IMR-90 (cell line): ENCODE measurements at regions not wholly inside any gene's neighbourhood (a gene's known extent, or its start where the extent isn't known, plus 50 kb on each side); places are given as distances from the start of the nearest gene placed in this dataset.

Experiments
- ATAC-seq: fragments of 200-7000 bp; cut with Tn5 transposase; 2 replicates; pipeline ENCODE4 v1.9.1; 2020; ENCODE audit warnings: low read depth, mild to moderate bottlenecking, moderate library complexity
- BruUV-seq: library from RNA; stranded (reverse); fragments of 400-500 nt; replicated peaks from 2 replicates; lab custom pipeline; 2021; lab: Mats Ljungman, UMichigan
- CTCF ChIA-PET: fragments of 300-600 bp; formaldehyde crosslinking; extraction: SDS; loops from one replicate; lab custom pipeline; 2021; ENCODE audit warnings: antibody characterized with exemption; lab: Yijun Ruan, JAX
- POLR2A ChIA-PET: fragments of 300-600 bp; sonication (Branson Sonifier 250); formaldehyde crosslinking; loops from one replicate; lab custom pipeline; 2022; ENCODE audit warnings: antibody characterized with exemption; ENCODE audit not compliant: unreplicated experiment; lab: Charles Lee
- DNase-seq: peaks from one replicate; pipeline ENCODE4 v3.0.0; 2013
- H2AFZ ChIP-seq: replicated peaks from 2 replicates; pipeline ENCODE3; 2013; ENCODE audit warnings: low read length, mild to moderate bottlenecking; ENCODE audit not compliant: poor library complexity
- H2AK5ac ChIP-seq: 2 replicates; pipeline ENCODE4 v1.6.1; 2013; ENCODE audit warnings: low read depth, low read length, inconsistent platforms
- H2AK9ac ChIP-seq: replicated peaks from 2 replicates; pipeline ENCODE3; 2013; ENCODE audit warnings: mild to moderate bottlenecking, low read depth, low read length, moderate library complexity; ENCODE audit not compliant: poor library complexity
- H2BK120ac ChIP-seq: 2 replicates; pipeline ENCODE4 v1.6.1; 2013; ENCODE audit warnings: low read depth, low read length, inconsistent platforms
- H2BK15ac ChIP-seq: 3 replicates; pipeline ENCODE4 v1.6.1; 2013; ENCODE audit warnings: low read depth, low read length, inconsistent platforms
- H2BK20ac ChIP-seq: 2 replicates; pipeline ENCODE4 v1.6.1; 2013; ENCODE audit warnings: low read depth, mild to moderate bottlenecking, inconsistent platforms, low read length, moderate library complexity
- H2BK5ac ChIP-seq: 2 replicates; pipeline ENCODE4 v1.6.1; 2013; ENCODE audit warnings: mild to moderate bottlenecking, low read depth, low read length, inconsistent platforms; ENCODE audit not compliant: poor library complexity, severe bottlenecking
- H3K14ac ChIP-seq: replicated peaks from 2 replicates; pipeline ENCODE4 v1.6.1; 2013; ENCODE audit warnings: low read depth, low read length, inconsistent platforms
- H3K18ac ChIP-seq: 2 replicates; pipeline ENCODE4 v1.6.1; 2013; ENCODE audit warnings: low read depth, low read length, control low read depth
- H3K23ac ChIP-seq: 2 replicates; pipeline ENCODE4 v1.6.1; 2013; ENCODE audit warnings: low read depth, low read length, inconsistent platforms
- H3K27ac ChIP-seq: 2 replicates; pipeline ENCODE4 v1.5.1; 2013; ENCODE audit warnings: mild to moderate bottlenecking, control low read depth, low read length; ENCODE audit not compliant: insufficient read depth
- H3K27me3 ChIP-seq: 2 replicates; pipeline ENCODE4 v1.6.1; 2013; ENCODE audit warnings: low read length; ENCODE audit not compliant: control insufficient read depth, insufficient read depth
- H3K36me3 ChIP-seq: 2 replicates; pipeline ENCODE4 v1.6.1; 2013; ENCODE audit warnings: low read length, mixed read lengths; ENCODE audit not compliant: control insufficient read depth, insufficient read depth
- H3K4ac ChIP-seq: 2 replicates; pipeline ENCODE4 v1.6.1; 2013; ENCODE audit warnings: low read depth, low read length, inconsistent platforms
- H3K4me1 ChIP-seq: 2 replicates; pipeline ENCODE4 v1.6.1; 2013; ENCODE audit warnings: low read length, mixed read lengths; ENCODE audit not compliant: control insufficient read depth, insufficient read depth
- H3K4me2 ChIP-seq: 2 replicates; pipeline ENCODE4 v1.6.1; 2013; ENCODE audit warnings: low read depth, mild to moderate bottlenecking, control low read depth, low read length, moderate library complexity
- H3K4me3 ChIP-seq: 2 replicates; pipeline ENCODE4 v1.5.1; 2013; ENCODE audit warnings: low read depth, mild to moderate bottlenecking, control low read depth, low read length, moderate library complexity; ENCODE audit not compliant: insufficient read depth
- H3K56ac ChIP-seq: 2 replicates; pipeline ENCODE4 v1.6.1; 2013; ENCODE audit warnings: low read length, inconsistent platforms; ENCODE audit not compliant: insufficient read depth; ENCODE audit errors: extremely low read depth
- H3K79me1 ChIP-seq, 2 experiments: 2 replicates each; pipeline ENCODE4 v1.6.1; 2013; ENCODE audit warnings: low read length in 2 of 2, inconsistent platforms in 1 of 2, low read depth in 1 of 2
- H3K9ac ChIP-seq: 2 replicates; pipeline ENCODE4 v1.6.1; 2013; ENCODE audit warnings: low read depth, low read length, control low read depth
- H3K9me1 ChIP-seq: 2 replicates; pipeline ENCODE4 v1.6.1; 2013; ENCODE audit warnings: low read length, inconsistent platforms; ENCODE audit not compliant: insufficient read depth
- H3K9me3 ChIP-seq: 2 replicates; pipeline ENCODE4 v1.6.1; 2013; ENCODE audit warnings: low read length; ENCODE audit not compliant: control insufficient read depth, insufficient read depth
- H4K20me1 ChIP-seq: 2 replicates; pipeline ENCODE4 v1.6.1; 2013; ENCODE audit warnings: low read length, inconsistent platforms; ENCODE audit not compliant: insufficient read depth
- H4K5ac ChIP-seq: 2 replicates; pipeline ENCODE4 v1.6.1; 2013; ENCODE audit warnings: mild to moderate bottlenecking, low read depth, low read length, control low read depth
- H4K8ac ChIP-seq, 2 experiments: 2 replicates each; pipeline ENCODE4 v1.6.1; 2013; ENCODE audit warnings: low read depth in 2 of 2, low read length in 2 of 2, control low read depth in 1 of 2, inconsistent platforms in 1 of 2
- H4K91ac ChIP-seq: 2 replicates; pipeline ENCODE4 v1.6.1; 2013; ENCODE audit warnings: low read depth, low read length, inconsistent platforms; ENCODE audit not compliant: insufficient read depth
- BHLHE40 ChIP-seq: fragments of 150-350 bp; IDR thresholded peaks from 2 replicates; pipeline ENCODE4 v1.6.1; 2016; ENCODE audit warnings: mild to moderate bottlenecking, low read depth, low read length
- CEBPB ChIP-seq: IDR thresholded peaks from 2 replicates; pipeline ENCODE4 v1.6.1; 2012; ENCODE audit warnings: low read depth, low read length, improper control_type of control experiment
- CHD1 ChIP-seq: IDR thresholded peaks from 2 replicates; pipeline ENCODE4 v1.6.1; 2012; ENCODE audit warnings: low read depth, low read length, improper control_type of control experiment
- ELK1 ChIP-seq: fragments of 150-350 bp; IDR thresholded peaks from 2 replicates; pipeline ENCODE4 v1.6.1; 2016; ENCODE audit warnings: low read depth, mild to moderate bottlenecking, low read length, moderate library complexity, borderline replicate concordance
- FOS ChIP-seq: fragments of 150-350 bp; IDR thresholded peaks from 2 replicates; pipeline ENCODE4 v1.6.1; 2016; ENCODE audit warnings: low read depth, low read length
- MAFK ChIP-seq: IDR thresholded peaks from 2 replicates; pipeline ENCODE4 v1.6.1; 2012; ENCODE audit warnings: low read depth, low read length, improper control_type of control experiment
- MAZ ChIP-seq: IDR thresholded peaks from 2 replicates; pipeline ENCODE4 v1.6.1; 2012; ENCODE audit warnings: low read depth, mild to moderate bottlenecking, low read length, improper control_type of control experiment, moderate library complexity, borderline replicate concordance
- MXI1 ChIP-seq: IDR thresholded peaks from 2 replicates; pipeline ENCODE4 v1.6.1; 2012; ENCODE audit warnings: low read depth, mild to moderate bottlenecking, low read length, moderate library complexity, borderline replicate concordance
- NFE2L2 ChIP-seq: fragments of 150-350 bp; IDR thresholded peaks from 2 replicates; pipeline ENCODE4 v1.6.1; 2016; ENCODE audit warnings: low read depth, mild to moderate bottlenecking, low read length
- POLR2A ChIP-seq: IDR thresholded peaks from 2 replicates; pipeline ENCODE4 v1.6.1; 2012; ENCODE audit warnings: mild to moderate bottlenecking, low read depth, low read length
- RAD21 ChIP-seq: IDR thresholded peaks from 2 replicates; pipeline ENCODE4 v1.6.1; 2012; ENCODE audit warnings: low read length, improper control_type of control experiment
- RCOR1 ChIP-seq: IDR thresholded peaks from 2 replicates; pipeline ENCODE4 v1.6.1; 2012; ENCODE audit warnings: mild to moderate bottlenecking, low read length, improper control_type of control experiment; ENCODE audit not compliant: insufficient replicate concordance
- RFX5 ChIP-seq: IDR thresholded peaks from 2 replicates; pipeline ENCODE4 v1.8.0; 2012; ENCODE audit warnings: low read depth, mild to moderate bottlenecking, low read length, moderate library complexity
- SMC3 ChIP-seq: fragments of 150-350 bp; IDR thresholded peaks from 2 replicates; pipeline ENCODE4 v1.6.1; 2016; ENCODE audit warnings: low read depth, mild to moderate bottlenecking, antibody characterized with exemption, low read length, moderate library complexity
- WGBS, 2 experiments: methylation state at CpG; one replicate each; pipeline versions ENCODE4 v1.1.5 to v1.1.7; 2013; ENCODE audit warnings: missing lambda C conversion rate in 2 of 2; ENCODE audit not compliant: insufficient read length in 1 of 2; ENCODE audit errors: extremely low coverage in 2 of 2; 5-methylcytosine and 5-hydroxymethylcytosine counted together
- dilution Hi-C: fragments of 300-500 bp; cut with HindIII; formaldehyde crosslinking; loops from one replicate; pipeline ENCODE4 v1.14.3; 2018; ENCODE audit warnings: low sequenced_read_pairs; ENCODE audit not compliant: unreplicated experiment
- in situ Hi-C: fragments of 300-500 bp; cut with MboI; formaldehyde crosslinking; loops from 3 replicates; pipeline ENCODE4 v1.14.3; 2019; ENCODE audit warnings: low sequenced_read_pairs, inconsistent platforms, mixed read lengths
- intact Hi-C: fragments of 100-400 bp; cut with micrococcal nuclease; formaldehyde crosslinking; loops from 2 replicates; pipeline ENCODE4 v1.10.0; 2022
- TF ChIP-seq, protein P1 (sequence below): fragments of 150-350 bp; IDR thresholded peaks from 2 replicates; pipeline ENCODE4 v1.6.1; 2017; ENCODE audit warnings: mild to moderate bottlenecking, antibody characterized with exemption, low read length, low read depth
- TF ChIP-seq, protein P2 (sequence below): conservative IDR thresholded peaks from 2 replicates; pipeline ENCODE4 v1.5.1; 2012; ENCODE audit warnings: mild to moderate bottlenecking, low read depth, low read length, improper control_type of control experiment

- intact Hi-C loops = no loop called here
- no peak overlapping the region for H3K4ac ChIP-seq
- ChIA-PET POLR2A (no interaction called here), CTCF (no interaction called here)
- no peaks in the 10 kb centered on the region for H3K4me1 ChIP-seq
- in situ Hi-C loops = no loop called here
- H3K27me3 ChIP-seq = no peaks in the 10 kb centered on the region
- H3K9me3 ChIP-seq = peaks cover 18% of the 10 kb centered on the region
- no peak for DNase-seq
- H3K18ac ChIP-seq = no peak overlapping the region
- no peak overlapping the region for H4K5ac ChIP-seq
- H3K9me1 ChIP-seq = no peaks in the 10 kb centered on the region
- H3K9ac ChIP-seq = no peak overlapping the region
- H4K91ac ChIP-seq = no peak overlapping the region
- H4K20me1 ChIP-seq = no peaks in the 10 kb centered on the region
- no peak overlapping the region for H2AK9ac ChIP-seq
- H2BK5ac ChIP-seq = no peak overlapping the region
- no peak overlapping the region for H3K23ac ChIP-seq
- H3K4me3 ChIP-seq = no peak overlapping the region
- H2BK20ac ChIP-seq = no peak overlapping the region
- no peaks in the 10 kb centered on the region for H3K79me1 ChIP-seq
- no peak overlapping the region for H3K14ac ChIP-seq
- dilution Hi-C loops = no loop called here
- H2AK5ac ChIP-seq = no peak overlapping the region
- H3K36me3 ChIP-seq = no peaks in the 10 kb centered on the region
- no peak overlapping the region for H2BK120ac ChIP-seq
- no TSS peak for BruUV-seq
- H3K27ac ChIP-seq = no peak overlapping the region
- H2BK15ac ChIP-seq = no peak overlapping the region
- H3K4me2 ChIP-seq = no peak overlapping the region
- no peak overlapping the region for H4K8ac ChIP-seq
- H2AFZ ChIP-seq = no peak overlapping the region
- no peak overlapping the region for H3K56ac ChIP-seq
- ATAC-seq = no peak
- TF ChIP-seq RAD21 = no peak
- TF ChIP-seq RCOR1 = no peak
- TF ChIP-seq FOS = no peak
- TF ChIP-seq CHD1 = no peak
- TF ChIP-seq NFE2L2 = no peak
- TF ChIP-seq POLR2A = no peak
- TF ChIP-seq, protein P1, sequence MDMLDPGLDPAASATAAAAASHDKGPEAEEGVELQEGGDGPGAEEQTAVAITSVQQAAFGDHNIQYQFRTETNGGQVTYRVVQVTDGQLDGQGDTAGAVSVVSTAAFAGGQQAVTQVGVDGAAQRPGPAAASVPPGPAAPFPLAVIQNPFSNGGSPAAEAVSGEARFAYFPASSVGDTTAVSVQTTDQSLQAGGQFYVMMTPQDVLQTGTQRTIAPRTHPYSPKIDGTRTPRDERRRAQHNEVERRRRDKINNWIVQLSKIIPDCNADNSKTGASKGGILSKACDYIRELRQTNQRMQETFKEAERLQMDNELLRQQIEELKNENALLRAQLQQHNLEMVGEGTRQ = no peak
- TF ChIP-seq SMC3 = no peak
- TF ChIP-seq ELK1 = no peak
- no peak for TF ChIP-seq MAFK
- TF ChIP-seq MXI1 = no peak
- TF ChIP-seq, protein P2, sequence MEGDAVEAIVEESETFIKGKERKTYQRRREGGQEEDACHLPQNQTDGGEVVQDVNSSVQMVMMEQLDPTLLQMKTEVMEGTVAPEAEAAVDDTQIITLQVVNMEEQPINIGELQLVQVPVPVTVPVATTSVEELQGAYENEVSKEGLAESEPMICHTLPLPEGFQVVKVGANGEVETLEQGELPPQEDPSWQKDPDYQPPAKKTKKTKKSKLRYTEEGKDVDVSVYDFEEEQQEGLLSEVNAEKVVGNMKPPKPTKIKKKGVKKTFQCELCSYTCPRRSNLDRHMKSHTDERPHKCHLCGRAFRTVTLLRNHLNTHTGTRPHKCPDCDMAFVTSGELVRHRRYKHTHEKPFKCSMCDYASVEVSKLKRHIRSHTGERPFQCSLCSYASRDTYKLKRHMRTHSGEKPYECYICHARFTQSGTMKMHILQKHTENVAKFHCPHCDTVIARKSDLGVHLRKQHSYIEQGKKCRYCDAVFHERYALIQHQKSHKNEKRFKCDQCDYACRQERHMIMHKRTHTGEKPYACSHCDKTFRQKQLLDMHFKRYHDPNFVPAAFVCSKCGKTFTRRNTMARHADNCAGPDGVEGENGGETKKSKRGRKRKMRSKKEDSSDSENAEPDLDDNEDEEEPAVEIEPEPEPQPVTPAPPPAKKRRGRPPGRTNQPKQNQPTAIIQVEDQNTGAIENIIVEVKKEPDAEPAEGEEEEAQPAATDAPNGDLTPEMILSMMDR = no peak
- TF ChIP-seq CEBPB = no peak
- no peak for TF ChIP-seq RFX5
- no peak for TF ChIP-seq BHLHE40
- TF ChIP-seq MAZ = no peak
- WGBS, 2 experiments = no CpG with 5 or more reads among the region's 2 CpGs
These were observed 568.1 kb upstream of the LINC00305 start for GRCh38 chr18:64717026-64717425.
